LNCaP clone FGC (cell line): ENCODE measurements at regions not wholly inside any gene's neighbourhood (a gene's known extent, or its start where the extent isn't known, plus 50 kb on each side); places are given as distances from the start of the nearest gene placed in this dataset.

Source experiments
- DNase-seq: peaks from one replicate; pipeline ENCODE4 v3.0.0-alpha.2; 2011; ENCODE audit warnings: low read depth
- H3K4me3 ChIP-seq: 2 replicates; pipeline ENCODE4 v1.5.1; 2011; ENCODE audit warnings: mild to moderate bottlenecking, low read depth, low read length, control low read depth
- TF ChIP-seq, protein P1 (sequence below): IDR thresholded peaks from 2 replicates; pipeline ENCODE4 v1.5.1; 2012; ENCODE audit warnings: mild to moderate bottlenecking; ENCODE audit not compliant: control insufficient read depth, insufficient read depth; ENCODE audit errors: extremely low read depth

DNA sequence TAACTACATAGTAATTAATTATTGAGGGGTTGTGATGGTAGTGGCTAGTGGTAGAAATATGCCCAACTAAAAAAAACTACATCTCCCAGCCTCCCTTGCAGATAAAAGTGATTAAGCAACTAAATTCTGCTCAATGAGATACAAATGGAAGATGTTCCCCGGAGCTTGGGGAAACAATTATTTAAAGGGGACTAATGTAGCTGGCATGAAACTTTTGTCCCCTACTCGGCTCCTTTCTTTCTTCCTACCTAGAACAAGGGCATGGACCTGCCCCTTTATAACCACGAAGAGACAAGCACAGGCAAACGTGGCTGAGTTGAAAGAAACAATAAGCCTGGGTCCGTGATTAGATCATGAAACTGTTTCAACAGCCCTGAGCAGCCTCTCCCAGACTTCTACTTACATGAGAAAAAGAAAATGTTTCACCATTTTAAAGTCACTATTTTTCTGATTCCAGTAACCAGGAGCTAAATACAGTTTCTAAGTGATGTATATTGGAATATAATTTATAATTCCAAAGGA, 236.9 kb downstream of the SCG2 start:
- DNase-seq: no peak
- no peak overlapping the region for H3K4me3 ChIP-seq
- TF ChIP-seq, protein P1, sequence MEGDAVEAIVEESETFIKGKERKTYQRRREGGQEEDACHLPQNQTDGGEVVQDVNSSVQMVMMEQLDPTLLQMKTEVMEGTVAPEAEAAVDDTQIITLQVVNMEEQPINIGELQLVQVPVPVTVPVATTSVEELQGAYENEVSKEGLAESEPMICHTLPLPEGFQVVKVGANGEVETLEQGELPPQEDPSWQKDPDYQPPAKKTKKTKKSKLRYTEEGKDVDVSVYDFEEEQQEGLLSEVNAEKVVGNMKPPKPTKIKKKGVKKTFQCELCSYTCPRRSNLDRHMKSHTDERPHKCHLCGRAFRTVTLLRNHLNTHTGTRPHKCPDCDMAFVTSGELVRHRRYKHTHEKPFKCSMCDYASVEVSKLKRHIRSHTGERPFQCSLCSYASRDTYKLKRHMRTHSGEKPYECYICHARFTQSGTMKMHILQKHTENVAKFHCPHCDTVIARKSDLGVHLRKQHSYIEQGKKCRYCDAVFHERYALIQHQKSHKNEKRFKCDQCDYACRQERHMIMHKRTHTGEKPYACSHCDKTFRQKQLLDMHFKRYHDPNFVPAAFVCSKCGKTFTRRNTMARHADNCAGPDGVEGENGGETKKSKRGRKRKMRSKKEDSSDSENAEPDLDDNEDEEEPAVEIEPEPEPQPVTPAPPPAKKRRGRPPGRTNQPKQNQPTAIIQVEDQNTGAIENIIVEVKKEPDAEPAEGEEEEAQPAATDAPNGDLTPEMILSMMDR: no peak

DNA sequence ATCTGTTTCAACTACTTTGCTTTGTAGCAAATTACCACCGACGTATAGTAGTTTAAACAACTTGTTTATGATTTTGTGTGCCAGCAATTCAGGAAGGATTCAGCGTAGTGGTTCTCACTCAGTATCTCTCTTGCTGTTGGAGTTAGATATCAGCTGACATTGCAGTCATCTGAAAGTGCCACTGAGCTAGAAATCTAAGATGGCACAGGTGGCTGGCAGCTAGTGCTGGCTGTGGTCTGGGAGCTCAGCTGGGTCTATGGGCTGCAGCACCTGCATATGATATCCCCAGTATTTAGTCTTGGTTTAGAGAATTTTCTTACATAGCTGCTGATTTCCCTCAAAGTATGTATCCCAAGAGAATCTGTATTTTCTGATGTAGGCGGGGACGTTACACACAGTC, 235.6 kb downstream of the SCG2 start:
- no peak for DNase-seq
- no peak overlapping the region for H3K4me3 ChIP-seq
- TF ChIP-seq, protein P1: no peak

DNA sequence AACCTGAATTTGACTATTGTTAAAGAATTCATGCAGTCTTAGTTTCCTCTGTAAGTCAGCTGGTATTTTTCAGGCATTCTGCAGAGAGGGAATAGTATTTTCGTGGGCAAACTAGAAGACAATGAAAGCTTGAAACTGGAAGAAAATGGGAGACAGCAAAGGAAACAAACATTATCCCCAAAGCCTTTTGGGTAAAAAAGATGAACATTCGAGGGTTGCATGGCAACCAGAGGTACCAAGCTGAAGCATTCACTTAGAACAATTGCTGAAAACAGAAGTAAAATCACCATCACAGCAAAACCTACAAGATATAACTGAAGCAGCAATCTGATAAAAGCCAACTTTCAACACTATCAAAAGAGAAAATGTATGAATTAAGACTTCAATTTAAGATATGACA, 233.7 kb downstream of the SCG2 start:
- no peak overlapping the region for H3K4me3 ChIP-seq
- DNase-seq: no peak
- TF ChIP-seq, protein P1: no peak

DNA sequence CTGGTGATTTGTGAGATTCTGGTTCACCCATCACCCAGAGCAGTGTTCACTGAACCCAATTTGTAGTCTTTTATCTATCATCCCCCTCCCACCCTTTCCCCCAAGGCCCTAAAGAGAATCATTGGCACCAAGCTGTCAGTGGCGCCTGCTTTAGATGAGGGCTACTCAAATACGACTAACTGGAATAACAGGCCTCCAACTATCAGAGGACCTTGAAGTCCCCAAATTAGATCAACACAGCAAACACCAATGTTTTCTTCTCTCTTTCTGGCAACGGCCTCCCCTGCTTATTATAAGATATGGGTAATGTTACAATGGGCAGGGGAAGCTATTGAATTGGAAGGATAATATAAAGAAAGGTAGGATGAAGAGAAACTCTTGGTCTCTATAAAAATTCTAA, 232.3 kb downstream of the SCG2 start:
- H3K4me3 ChIP-seq: no peak overlapping the region
- no peak for DNase-seq
- TF ChIP-seq, protein P1: no peak

DNA sequence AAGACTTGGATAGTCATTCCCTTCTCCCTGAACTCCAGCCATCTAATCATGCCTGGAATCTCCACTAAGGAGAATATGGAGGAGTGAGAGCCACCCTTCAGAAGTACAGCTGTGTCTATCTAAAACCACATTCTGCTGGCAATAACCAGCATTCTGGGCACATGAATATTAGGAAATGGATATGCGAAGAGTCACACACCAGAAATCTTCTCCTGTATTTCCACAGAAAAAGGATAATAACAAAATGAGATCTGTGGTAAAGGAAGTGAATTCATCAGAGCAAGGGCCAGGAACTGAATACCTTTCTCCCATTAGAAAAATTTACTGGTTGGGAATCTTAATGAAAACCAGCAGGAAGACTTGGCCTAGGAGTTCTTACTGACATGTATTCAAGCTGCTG, 218.8 kb downstream of the SCG2 start:
- no peak overlapping the region for H3K4me3 ChIP-seq
- TF ChIP-seq, protein P1: no peak
- DNase-seq: no peak

DNA sequence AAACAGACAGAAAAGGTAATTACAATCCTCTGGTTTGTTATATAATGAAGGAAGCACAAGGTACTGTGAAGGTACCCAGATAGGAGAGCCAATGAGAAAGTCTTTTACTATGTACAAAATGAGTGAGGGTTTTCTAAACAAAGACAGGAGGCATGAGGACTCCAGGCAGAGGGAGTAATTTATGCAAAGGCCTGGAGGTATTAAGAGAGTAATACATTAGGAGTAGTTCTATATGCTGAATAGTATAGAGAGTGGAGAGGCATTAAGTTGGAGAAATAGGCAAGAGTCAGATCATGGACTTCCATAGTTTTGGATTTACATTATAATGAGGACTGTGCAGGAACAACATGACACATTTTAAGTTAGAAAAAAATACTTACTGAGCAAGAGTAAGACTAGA, 216.0 kb downstream of the SCG2 start:
- no peak for DNase-seq
- TF ChIP-seq, protein P1: no peak
- H3K4me3 ChIP-seq: no peak overlapping the region

DNA sequence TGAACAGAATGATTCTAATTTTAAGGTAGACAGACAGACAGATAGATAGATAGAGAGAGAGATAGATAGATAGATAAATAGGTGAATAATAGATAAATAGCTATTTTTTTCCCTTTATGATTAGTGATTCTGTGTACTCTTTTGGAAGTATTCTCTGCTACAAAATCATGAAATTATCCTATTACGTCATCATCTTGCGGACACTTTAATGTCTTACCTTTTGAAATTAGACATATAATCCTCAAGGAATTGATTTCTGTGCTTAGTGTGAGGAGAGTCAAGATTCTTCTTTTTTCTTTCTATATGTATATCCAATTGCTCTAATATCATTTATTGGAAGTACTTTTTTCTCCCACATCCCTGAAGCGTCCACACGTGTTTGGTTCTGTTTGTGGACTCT, 215.2 kb downstream of the SCG2 start:
- H3K4me3 ChIP-seq: no peak overlapping the region
- TF ChIP-seq, protein P1: no peak
- no peak for DNase-seq
